VCaP (cell line): ENCODE measurements at regions not wholly inside any gene's neighbourhood (a gene's known extent, or its start where the extent isn't known, plus 50 kb on each side); places are given as distances from the start of the nearest gene placed in this dataset.

Experiments used
- H3K27ac ChIP-seq: fragments of 450-650 bp; 2 replicates; pipeline ENCODE4 v1.5.1; 2017
- TF ChIP-seq, protein P1 (sequence below): fragments of 450-650 bp; conservative IDR thresholded peaks from 2 replicates; pipeline ENCODE4 v1.5.1; 2017; ENCODE audit warnings: mild to moderate bottlenecking, moderate library complexity

DNA sequence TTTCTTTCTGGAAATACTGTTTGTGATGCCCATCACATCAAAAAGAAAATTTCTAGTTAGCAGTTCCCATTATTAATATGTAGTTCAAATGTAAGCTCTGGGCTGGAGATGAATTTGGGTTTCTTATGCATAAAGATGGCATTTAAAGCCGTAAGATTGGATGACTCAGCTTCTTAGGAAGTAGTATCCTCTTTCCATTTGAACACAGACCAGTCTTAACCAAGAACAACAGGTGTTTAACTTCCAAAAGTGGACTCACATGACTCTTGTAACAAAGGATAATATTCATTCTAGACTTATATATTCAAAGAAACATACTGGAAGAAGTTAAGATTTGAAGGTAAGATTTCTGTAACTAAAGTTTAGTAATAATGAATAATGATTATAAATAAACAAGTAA, 330.5 kb downstream of the TLR4 start:
- TF ChIP-seq, protein P1, sequence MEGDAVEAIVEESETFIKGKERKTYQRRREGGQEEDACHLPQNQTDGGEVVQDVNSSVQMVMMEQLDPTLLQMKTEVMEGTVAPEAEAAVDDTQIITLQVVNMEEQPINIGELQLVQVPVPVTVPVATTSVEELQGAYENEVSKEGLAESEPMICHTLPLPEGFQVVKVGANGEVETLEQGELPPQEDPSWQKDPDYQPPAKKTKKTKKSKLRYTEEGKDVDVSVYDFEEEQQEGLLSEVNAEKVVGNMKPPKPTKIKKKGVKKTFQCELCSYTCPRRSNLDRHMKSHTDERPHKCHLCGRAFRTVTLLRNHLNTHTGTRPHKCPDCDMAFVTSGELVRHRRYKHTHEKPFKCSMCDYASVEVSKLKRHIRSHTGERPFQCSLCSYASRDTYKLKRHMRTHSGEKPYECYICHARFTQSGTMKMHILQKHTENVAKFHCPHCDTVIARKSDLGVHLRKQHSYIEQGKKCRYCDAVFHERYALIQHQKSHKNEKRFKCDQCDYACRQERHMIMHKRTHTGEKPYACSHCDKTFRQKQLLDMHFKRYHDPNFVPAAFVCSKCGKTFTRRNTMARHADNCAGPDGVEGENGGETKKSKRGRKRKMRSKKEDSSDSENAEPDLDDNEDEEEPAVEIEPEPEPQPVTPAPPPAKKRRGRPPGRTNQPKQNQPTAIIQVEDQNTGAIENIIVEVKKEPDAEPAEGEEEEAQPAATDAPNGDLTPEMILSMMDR = no peak
- H3K27ac ChIP-seq = no peak overlapping the region

DNA sequence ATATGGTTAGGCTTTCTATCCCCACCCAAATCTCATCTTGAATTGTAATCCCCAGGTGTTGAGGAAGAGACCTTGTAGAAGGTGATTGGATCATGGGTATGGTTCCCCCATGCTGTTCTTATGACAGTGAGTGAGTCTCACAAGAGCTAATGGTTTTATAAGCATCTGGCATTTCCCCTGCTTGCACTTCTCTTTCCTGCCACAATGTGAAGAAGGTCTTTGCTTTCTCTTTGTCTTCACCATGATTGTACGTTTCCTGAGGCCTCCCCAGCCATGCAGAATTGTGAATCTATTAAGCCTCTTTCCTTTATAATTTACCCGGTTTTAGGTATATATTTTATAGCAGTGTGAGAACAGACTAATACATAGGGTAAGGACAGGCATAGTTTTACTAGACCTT, 334.5 kb downstream of the TLR4 start:
- no peak overlapping the region for H3K27ac ChIP-seq
- TF ChIP-seq, protein P1 = peak; percentile 15; the same call in 1 of the 2 replicates

DNA sequence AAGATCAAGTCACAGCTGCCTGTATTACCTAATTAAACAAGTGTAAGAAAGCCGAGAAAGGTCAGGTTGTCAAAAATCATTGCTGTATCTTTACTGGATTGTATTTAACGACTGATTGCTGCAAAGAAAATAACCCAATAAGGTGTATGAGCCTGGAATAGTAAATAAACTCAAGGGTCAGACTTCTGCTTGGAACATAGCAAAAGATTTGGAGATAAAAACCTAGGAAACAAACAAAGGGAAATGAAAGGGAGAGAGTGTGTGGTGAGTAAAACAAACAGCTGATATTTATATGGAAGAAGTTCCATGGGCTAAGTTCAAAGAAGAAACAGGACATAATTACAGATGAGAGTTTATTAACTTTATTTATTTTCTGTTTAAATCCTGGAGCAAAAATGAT, 354.0 kb downstream of the TLR4 start:
- H3K27ac ChIP-seq = peak overlapping the region; percentile 69
- TF ChIP-seq, protein P1 = no peak

DNA sequence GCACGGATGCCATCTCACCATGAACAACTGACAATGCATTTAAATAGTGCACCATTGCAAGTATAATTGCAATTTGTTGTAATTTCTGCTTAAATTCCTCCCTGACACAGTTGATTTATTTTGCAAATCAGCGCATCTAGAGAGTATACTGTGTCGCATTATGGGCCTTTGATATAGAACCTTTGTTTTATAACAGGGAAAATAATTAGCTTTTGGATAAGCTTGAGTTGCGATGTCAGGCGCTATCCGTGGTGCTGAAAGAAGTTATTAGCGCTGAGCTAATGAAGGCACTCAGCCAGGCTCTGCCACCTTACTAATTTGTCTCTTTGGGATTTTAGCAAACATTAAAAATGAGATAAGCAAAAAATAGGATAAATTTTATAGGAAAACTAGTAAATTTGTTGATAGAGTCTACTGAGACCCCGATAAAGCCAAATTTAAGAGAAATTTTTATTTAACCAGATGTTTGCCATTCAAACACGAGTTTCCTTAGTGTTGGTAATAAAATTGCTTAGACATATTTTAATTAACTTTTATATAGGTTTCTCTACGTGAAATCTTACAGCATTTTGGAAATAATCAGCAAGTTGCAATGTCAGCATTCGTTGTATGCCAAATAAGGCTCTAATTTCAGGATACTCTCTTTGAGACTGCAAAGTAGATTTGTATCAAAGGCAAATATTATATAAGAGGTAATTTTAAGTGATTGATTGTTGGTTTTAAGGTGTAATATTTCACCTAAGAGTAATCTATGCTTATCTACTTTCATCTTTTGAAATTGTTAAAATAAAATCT, 355.5 kb downstream of the TLR4 start:
- TF ChIP-seq, protein P1 = no peak
- peak overlapping the region; percentile 69; the same call in 1 of the 2 replicates for H3K27ac ChIP-seq

DNA sequence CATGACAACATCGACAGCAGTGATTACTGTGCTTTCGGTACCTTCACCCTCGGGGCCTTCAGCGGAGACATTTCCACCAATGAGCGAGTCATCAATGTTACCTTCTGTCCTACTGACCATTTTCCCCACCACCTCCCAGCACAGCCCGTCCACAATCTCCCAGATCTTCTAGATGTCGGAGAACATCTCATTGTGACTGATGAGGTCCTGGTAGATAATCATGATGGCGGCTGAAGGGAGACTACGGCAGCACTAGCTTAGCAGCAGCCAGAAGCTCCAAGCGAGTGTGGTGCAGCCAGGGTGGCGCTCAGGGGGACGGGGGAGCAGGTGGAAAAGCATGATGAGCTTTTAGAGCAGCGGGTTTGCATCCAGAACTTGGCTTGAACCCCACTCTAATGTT, 379.0 kb downstream of the TLR4 start:
- TF ChIP-seq, protein P1 = no peak

DNA sequence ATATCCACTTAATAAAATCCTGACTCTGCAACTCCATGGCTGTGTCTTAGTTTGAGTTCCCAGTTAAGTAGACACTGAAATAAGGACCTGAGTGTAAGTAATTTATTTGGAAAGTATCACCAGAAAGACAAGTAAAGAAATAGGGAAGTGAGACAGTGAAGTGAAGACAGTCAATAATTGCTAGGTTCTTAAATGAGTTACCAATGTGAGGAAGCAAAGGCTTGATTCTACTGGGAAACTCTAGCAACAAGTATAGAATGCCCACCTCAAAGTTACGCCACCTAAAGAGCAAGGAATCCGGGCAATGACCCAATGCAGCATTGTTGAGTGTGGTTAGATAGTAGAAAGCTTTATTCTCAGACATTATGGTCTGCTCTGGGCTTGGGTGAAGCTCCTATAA, 383.9 kb downstream of the TLR4 start:
- no peak overlapping the region for H3K27ac ChIP-seq
- TF ChIP-seq, protein P1 = no peak

More for the DNA sequence above, 379.0 kb downstream of the TLR4 start:
- no peak overlapping the region for H3K27ac ChIP-seq

DNA sequence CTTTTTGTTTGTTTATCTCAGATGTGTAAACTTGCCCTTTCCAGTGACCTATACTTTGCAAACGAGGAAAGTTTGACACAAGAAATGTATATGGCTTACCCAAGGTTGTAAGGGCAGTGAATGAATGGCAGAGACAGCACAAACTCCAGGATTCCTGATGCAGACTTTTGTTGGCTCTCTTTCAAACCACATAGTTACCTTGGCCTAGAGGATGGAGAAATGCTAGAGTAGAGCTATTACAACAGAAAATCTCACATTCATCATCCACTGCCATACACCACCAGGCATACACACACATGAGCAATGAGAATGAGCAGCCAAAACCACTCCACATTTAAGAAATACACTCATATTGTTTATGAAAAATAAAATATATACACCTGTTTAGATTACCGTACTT, 387.0 kb downstream of the TLR4 start:
- no peak overlapping the region for H3K27ac ChIP-seq
- TF ChIP-seq, protein P1 = no peak
